HG03060 (cell line): ENCODE measurements at regions not wholly inside any gene's neighbourhood (a gene's known extent, or its start where the extent isn't known, plus 50 kb on each side); places are given as distances from the start of the nearest gene placed in this dataset.

Experiments
- ATAC-seq: cut with Tn5 transposase; IDR thresholded peaks from one replicate; pipeline ENCODE4 v1.9.1; 2021; ENCODE audit warnings: low read depth, moderate number of reproducible peaks; ENCODE audit not compliant: unreplicated experiment

DNA sequence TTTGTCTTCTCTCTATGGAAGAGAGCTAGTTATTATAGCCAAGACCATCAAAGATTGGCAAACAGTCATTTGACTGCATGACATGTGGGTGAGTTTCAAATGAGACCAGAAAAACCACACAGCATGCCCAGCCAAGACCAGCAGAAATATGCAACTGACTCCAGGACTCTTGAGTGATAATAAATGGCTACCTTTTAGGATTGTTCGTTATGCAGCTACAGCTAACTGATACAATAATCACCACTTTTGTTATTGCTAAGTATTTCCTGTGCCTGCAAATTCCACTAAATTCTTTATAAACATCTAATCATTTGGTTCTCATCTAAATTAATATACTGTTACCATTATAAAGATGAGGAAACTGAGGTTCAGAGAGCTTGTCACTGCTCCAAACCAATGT is 528.4 kb upstream of the TBX3 start:
- ATAC-seq: no peak

DNA sequence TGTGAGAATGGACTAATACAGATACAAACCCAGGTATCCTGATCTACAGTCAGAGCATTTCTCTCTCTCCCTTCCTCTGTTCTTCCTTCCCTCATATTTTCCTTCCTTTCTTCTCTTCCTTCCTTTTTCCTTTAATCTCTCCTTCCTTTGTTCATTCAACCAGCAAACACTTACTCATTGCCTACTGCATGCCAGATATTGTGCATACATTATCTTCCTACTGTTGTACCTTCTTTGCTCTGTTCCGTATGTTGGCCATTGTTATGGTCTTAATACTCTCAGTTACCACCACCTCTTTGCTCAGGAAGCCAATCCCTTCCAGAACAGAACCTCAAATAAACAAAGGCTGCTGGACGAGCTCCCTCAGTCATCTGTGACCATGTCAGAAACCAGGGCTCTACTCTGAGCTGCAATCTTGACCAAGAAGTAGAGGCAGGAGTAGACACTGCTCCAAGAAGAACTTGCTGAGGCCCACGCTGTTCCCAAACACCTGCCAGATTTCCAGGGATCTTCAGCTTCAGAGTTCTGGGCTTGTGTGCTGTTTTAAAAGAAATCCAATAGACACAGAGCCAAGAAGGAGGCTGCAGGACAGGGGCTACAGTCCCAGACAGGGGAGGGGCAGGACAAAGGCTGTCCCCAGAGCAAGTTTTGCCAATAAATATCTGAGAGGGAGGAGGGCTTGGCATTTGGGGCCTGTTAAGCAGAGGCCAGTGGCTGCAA is 526.7 kb upstream of the TBX3 start:
- ATAC-seq: no peak

DNA sequence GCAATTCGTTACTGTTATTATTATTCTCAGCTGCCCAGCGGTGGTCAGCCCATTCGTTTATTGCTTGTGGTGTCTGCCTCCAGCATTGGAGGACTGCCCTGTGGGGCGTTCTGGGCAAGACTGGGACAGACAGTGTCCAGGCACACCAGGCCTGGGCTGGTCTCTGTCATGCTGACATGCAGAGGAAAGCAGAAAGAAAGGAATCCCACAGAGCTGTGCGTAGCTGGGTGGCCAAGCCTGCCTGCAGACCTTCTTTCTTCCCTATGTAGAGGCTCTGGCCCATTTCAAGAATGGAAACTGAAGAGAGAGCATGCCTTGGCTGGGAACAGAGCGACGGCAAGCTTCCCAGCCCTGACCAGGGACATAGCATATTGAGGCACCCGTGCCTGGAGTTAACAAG is 525.3 kb upstream of the TBX3 start:
- no peak for ATAC-seq

DNA sequence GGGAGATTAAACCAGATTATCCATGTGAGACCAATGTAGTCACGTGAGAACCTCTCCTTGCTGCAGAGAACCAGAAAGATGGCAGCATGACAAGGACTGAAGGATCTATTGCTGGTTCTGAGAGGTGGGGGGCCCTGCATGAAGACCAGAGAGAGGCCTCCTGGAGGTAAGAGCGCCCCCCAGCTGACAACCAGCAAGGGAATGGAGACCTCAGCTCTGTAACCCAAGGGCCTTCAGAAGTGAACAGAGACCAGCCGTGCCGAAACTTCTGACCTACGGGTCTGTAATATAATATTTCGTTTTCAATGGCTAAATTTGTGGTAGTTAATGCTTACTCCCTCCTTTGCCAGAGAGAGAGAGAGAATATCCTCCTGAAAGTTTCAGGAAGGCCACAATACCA is 524.1 kb upstream of the TBX3 start:
- no peak for ATAC-seq

DNA sequence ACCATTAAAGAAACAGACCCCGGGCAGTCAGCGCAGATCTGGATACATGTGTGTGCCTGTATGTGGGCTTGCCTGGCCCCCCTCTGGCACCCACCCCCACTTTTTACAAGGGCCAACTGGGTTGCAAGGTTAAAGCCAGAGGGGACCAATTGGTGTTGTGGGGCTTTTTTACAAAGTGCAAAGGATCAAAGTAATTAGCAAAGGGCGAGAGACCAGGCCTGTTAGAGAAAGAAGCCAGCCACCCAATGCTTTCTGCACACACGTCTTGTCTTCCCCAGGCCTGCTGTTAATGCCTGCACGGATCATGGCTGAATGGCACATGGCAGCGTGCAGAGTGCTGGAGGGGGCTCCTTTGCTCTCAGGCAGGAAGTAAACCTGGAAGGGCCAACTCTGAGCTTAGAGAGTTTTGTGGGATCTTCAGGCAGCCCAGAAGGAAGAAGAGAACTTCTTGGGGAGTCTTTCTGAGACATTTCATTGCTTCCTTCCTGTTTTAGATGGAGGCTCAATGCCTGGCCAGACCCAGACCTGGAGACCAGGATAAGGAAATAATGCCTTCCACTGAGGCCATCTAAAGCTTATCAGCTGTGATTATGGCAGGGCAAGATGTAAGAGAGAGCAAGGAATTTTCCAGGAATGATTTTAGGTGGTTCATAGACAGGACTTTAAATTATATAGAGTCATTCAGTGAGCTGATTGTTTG is 523.4 kb upstream of the TBX3 start:
- no peak for ATAC-seq

DNA sequence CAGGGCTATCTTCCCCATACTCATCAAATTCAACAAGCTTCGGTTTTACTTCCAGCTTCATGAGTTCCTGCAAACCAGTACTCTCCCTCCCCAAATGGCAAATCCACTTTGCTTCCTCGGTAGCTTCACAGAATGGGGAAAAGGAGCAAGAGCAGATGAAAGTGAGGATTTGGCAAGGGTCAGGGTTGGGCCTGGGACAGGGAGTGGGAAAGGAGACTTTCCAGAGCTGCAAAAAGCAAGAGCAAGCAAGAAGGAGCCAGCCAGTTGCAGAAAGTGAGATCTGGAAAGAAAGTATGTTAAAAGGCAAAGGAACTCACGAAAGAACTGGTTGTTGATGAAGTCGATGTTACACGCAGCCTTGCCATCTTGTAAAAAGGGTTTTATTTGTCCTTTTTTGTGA is 522.8 kb upstream of the TBX3 start:
- no peak for ATAC-seq

DNA sequence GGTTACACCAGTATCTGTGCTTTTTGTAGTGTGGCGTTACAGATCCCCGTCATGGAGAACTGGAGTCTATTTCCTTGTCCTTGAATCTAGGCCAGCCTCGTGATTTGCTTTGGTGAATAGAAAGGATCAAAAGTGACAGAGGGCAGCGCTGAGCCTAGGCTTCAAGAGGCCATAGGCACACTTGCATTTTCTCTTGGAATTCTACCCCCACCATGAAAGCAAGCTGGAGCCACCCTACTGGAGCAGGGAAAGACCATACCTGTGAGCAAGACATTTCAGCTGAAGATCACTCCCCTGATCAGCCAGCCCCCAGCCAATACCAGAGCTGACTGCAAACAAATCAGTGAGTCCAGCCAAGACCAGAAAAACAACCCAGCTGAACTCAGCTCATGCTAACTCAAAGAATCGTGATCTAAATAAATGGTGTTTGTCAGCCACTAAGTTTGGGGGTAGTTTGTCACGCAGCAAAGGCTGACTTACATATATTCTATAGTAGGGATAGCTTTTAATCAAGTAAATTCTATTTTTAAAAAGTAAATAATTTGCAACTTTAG is 521.9 kb upstream of the TBX3 start:
- ATAC-seq: no peak

DNA sequence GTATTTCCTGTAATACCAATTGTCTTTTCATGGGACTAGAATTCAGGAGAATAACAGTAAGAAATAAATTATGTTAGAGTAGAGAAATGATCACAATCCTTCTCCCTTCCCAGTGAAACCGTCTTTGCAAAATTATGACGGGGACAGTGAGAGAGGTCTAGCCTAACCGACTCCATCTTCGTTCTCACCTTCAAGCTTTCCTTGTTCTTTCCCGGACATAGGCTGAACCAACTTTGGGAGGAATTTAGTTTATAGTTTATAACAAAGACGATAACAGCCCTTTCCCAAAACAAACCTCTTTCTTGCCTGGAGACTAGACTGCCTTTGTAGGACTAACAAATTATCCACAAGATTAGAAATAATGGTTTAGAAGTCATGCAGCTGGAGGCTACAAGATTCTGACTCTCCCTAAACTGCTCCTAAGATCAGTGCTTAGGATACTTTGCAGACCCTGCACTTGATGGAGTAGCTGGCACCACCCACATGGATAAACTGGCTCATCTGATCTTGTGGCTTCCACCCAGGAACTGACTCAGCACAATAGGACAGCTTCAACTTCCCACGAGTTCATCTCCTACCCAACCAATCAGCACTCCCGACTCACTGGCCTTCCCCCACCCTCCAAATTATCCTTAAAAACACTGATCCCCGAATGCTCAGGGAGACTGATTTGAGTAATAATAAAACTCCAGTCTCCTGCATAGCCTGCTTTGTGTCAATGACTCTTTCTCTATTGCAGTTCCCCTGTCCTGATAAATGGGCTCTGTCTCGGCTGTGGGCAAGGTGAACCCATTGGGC is 521.2 kb upstream of the TBX3 start:
- ATAC-seq: no peak

DNA sequence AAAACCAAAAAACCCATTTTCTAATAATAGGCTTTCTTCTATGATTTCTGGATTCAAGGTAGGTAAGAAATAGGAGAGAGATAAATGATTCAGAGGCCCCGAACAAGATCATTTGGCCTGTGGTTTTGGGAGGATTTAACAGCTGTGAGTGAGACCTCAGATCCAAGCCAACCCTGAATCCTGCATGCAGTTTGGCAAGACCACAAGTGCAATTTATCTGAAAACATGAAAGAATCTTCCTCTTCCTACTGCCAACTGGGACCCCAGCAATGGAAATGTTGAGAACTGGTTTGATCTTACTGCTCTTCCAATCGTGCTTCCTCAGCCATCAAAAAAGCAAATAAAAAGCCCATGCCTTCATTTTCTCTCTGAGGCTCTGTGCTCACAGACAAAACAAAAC is 519.7 kb upstream of the TBX3 start:
- ATAC-seq: no peak

DNA sequence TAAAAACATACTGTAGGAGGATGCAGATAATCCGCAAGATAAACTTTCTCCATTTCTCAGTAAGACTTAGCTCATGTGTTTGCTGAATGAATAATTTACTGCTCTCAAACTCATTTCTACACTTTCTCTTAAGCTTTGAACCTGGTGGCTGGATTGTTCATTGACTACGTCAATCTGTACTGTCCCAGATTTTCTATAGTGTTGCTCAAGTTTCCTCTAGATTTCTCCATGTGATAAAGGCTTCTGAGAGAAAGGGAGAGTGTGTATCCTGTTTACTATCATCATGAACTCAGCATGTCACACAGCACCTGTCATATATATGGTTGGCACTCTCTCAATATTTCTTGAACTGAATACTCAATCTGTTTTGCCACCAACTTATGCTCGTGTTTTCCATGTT is 518.0 kb upstream of the TBX3 start:
- no peak for ATAC-seq

DNA sequence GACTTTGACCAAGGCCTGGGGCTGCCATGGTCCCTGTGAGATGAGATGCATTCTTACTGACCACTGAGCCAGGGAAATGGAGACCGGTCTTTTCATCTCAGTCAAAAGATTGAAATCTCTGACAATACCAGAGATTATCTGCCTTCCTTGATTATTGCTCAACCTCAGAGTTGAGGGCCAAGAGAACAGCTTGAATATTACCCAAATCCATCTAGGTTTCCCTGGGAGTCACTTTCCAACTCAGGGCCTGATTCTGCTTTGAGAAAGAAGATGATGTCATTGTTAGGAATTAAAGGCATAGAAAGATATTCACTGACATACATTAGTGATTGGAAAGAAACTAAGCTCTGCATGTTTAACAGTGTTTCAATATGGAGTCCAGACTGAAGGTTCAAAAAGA is 515.9 kb upstream of the TBX3 start:
- ATAC-seq: no peak

DNA sequence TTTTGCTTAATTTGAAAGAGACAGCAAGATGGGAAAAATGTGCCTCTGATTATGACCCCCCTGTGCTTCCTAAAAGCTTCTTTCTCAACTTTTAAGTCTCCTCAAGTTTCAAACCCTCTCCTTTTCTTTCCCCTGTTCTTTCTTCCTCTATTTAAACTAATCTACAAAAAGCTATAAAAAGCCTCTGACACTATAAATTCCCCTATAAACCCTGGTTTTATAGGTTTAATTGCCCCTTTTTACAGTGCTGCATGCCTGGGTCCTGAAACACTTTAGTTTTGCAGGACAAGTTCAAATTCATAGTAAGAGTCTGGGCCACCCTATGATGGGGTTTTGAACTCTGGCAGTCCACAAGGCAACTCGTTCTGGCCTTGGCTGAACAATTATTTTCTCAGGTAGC is 510.9 kb upstream of the TBX3 start:
- ATAC-seq: no peak

DNA sequence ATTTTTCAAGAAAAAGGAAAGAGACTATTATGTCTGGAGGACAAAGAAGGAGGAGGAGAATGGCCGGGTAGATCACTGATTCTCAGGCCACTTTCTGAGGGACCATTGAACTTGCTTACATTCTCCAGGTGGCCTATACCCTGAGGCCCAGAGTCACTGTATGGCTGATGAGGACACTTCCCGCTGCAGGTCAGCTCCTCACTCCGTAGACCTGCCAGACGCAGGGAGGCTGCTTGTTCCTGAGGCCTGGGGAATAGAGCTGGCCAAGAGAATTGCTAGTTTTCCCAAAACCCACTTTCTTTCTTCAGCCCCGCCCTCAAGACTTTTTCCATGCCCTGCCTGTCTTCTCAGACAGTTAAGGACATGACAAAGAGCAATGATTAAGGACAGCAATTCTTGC is 510.5 kb upstream of the TBX3 start:
- ATAC-seq: no peak

DNA sequence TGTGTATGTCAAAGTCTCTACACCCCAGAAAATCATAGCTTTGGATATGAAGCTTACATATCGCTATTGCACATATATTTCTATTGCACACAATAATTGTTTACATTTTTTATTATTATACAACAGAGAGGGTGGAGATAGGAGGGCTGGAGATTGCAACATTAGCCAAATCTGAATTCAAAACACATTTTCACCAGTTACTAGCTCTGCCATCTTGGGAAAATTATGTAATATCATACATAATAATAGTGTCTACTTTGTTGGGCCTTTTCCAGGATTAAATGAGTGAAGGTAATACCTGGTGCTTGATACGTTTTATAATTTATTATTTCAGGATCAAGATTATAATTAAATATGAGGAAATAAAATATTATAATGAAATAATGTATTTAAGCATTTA is 507.4 kb upstream of the TBX3 start:
- ATAC-seq: no peak

DNA sequence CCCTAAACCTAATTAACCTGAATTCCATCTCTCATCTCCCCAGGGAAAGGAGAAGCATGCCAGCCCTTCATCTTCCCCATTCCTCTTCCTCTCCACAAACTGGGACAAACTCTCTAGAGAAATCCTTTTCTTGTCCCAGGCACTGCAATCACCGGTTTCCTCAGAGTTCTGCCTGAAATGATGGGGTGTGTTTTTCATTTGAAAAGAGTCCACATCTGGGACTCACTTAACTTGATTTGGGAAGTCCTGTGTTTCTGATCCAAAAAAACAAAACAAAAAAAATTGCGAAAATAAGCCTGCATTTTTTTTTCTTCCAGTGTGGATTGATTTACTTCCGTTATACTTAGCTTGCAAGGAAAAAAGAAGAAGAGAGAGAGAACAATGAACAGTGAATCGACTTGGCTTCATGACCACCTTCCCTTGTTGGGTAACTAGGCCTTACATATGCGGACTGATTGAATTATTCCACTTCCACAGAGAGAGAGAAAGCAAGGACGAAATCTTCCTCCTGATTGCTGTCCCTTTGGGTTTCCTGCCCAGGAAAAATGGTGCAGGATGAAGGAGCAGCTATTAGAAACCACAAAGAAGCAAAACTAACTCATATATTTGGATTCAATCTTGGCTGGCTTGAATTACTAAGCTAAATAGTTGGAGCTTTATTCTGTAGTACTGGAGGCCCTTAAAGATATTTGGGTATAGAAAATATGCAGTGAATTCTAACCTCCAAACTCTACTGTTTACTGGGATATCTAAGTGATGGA is 506.2 kb upstream of the TBX3 start:
- no peak for ATAC-seq

DNA sequence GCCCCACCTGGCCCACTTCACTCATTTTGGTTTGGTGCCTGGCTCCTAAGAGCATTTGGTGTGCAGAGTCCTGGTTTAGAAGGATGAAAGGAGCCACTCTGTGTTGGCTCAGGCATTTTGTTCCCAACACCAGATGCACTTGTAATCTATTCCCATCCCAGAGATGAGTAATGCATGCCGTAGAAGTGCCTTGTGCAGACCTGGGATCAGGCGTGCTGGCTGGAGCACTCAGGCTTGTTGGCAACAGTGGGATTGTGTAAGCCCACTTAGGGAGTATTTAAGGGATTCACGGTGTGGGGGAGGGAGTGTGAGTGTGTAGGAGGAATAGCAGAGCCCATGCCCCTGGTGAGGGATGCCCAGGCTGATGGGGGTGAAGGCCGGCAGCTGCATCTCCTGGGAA is 501.5 kb upstream of the TBX3 start:
- no peak for ATAC-seq

DNA sequence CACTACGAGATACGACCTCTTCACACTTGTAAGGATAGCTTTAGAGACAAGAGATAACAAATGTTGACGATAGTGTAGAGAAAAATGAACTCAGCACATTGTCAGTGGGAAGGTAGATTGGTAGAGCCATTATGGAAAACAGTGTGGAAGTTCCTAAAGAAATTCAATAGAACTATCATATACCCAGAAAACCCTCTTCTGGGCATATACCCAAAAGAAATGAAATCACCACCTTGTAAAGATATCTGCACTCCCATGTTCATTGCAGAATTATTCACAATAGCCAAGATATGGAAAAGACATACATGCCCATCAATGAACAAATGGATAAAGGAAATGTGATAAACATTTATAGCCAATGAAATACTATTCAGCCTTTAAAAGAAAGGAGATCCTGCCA is 499.8 kb upstream of the TBX3 start:
- no peak for ATAC-seq

DNA sequence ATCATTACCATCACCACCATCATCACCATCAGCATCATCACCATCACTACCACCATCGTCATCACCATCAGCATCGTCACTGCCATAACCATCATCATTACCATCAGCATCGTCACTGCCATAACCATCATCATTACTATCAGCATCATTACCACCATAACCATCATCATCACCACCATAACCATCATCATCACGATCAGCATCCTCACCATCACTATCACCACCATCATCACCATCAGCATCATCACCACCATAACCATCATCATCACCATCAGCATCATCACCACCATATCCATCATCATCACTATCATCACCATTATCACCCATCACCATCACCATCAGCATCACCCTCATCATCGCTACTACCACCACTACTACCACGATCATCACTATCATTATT is 493.9 kb upstream of the TBX3 start:
- no peak for ATAC-seq

DNA sequence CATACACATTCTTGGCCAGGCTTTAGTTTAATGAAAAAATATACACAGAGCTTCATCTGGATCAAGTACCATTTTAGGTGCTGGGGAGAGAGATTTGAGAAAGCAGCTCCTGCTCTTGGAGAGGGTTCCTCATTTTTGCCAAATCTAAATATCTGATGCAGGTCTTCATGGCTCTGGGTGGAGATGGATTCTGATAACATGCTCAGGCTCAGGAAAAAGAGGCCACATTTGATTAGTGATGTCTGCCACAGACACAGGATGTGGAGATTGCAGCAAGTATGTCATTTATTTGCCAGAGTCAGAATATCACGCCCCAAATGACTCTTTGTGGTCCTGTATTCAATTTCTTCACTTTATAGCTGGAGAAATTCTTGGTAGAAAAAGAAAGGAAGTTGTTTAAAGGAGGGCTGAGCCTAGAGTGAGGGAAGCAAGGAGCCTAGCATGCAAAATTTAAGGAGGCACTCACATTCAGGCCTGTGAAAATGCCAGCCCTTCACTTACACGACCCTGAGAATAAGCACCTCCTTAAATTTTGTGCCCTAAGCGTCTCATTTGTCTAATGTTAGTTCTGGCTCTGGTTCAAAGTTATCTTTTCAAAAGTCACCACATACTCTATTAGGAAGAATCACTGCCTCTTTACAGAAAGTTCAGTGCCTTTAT is 492.9 kb upstream of the TBX3 start:
- no peak for ATAC-seq

DNA sequence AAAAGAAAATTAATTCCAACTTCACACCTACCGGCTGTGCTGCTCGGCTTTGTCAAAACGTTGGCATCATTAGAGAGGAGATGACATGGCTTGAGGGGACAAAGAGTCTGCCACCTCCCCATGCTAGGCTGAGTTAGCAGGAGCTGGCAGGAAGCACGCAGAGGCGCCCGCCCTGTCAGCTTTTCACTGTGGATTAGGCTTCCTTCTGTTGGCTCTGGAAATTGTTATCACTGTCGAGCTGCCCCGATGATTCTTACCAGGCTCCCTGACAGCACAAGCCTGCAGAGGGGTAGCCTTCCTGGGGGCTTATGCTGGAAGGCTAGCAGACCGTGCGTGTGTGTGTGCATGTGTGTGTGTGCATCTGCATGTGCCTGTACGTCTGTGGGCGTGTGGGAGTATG is 490.9 kb upstream of the TBX3 start:
- no peak for ATAC-seq
